GM18867 (cell line): ENCODE measurements at regions not wholly inside any gene's neighbourhood (a gene's known extent, or its start where the extent isn't known, plus 50 kb on each side); places are given as distances from the start of the nearest gene placed in this dataset.
"Not testable (repeated sequence)": the region's sequence is repeated elsewhere in the genome, so short reads cannot be mapped to it uniquely, and the experiment has no call there.

ENCODE experiments used
- ATAC-seq: cut with Tn5 transposase; IDR thresholded peaks from one replicate; pipeline ENCODE4 v1.9.1; 2021; ENCODE audit warnings: mild to moderate bottlenecking, moderate library complexity; ENCODE audit not compliant: unreplicated experiment

GRCh38 chr6:167392631-167393316 is 67.9 kb downstream of the TTLL2 start:
- no peak for ATAC-seq

GRCh38 chr6:167393731-167394130 is 68.8 kb downstream of the TTLL2 start:
- ATAC-seq, result no peak

GRCh38 chr6:167394339-167394738 is 69.5 kb downstream of the TTLL2 start:
- no peak for ATAC-seq

- ATAC-seq, result no peak
These were observed 69.9 kb downstream of the TTLL2 start for GRCh38 chr6:167394820-167395219.

- ATAC-seq, result no peak
These were observed 71.3 kb downstream of the TTLL2 start for GRCh38 chr6:167396068-167396658.

GRCh38 chr6:167396659-167397490 is 72.0 kb downstream of the TTLL2 start:
- ATAC-seq, result no peak

GRCh38 chr6:167397712-167398111 is 72.8 kb downstream of the TTLL2 start:
- no peak for ATAC-seq

GRCh38 chr6:167398214-167399050 is 73.5 kb downstream of the TTLL2 start:
- no peak for ATAC-seq

- ATAC-seq, result no peak
These were observed 74.1 kb downstream of the TTLL2 start for GRCh38 chr6:167399051-167399387.

GRCh38 chr6:167399599-167399998 is 74.7 kb downstream of the TTLL2 start:
- ATAC-seq, result no peak

- no peak for ATAC-seq
These were observed 75.7 kb downstream of the TTLL2 start for GRCh38 chr6:167400482-167401138.

- ATAC-seq, result no peak
These were observed 76.8 kb downstream of the TTLL2 start for GRCh38 chr6:167401525-167402194.

- ATAC-seq, result no peak
These were observed 77.4 kb downstream of the TTLL2 start for GRCh38 chr6:167402195-167402686.

- ATAC-seq, result no peak
These were observed 78.5 kb downstream of the TTLL2 start for GRCh38 chr6:167403427-167403826.

GRCh38 chr6:167404385-167405049 is 79.6 kb downstream of the TTLL2 start:
- no peak for ATAC-seq

- ATAC-seq, result no peak
These were observed 81.1 kb downstream of the TTLL2 start for GRCh38 chr6:167405778-167406532.

- ATAC-seq, result not testable (repeated sequence)
These were observed 81.8 kb downstream of the TTLL2 start for GRCh38 chr6:167406533-167407238.
